Effector memory CD8-positive, alpha-beta T cell (primary cell): ENCODE measurements at regions not wholly inside any gene's neighbourhood (a gene's known extent, or its start where the extent isn't known, plus 50 kb on each side); places are given as distances from the start of the nearest gene placed in this dataset.
A peak's percentile ranks its signal among the peaks of the same experiment; 100 is the strongest.
"Not testable (repeated sequence)": the region's sequence is repeated elsewhere in the genome, so short reads cannot be mapped to it uniquely, and the experiment has no call there.

Source experiments
- ATAC-seq: fragments of 150-1000 bp; cut with Tn5 transposase; replicated peaks from 2 replicates; pipeline ENCODE4 v1.10.0; 2021; ENCODE audit warnings: mild to moderate bottlenecking, moderate library complexity
- DNase-seq, 3 experiments: peaks; one replicate each; pipeline ENCODE4 v3.0.0; 2021
- H3K27ac Mint-ChIP-seq, 2 donors: one replicate each; pipeline ENCODE4 v1.8.0; 2022; ENCODE audit warnings: mild to moderate bottlenecking in 2 of 2, mixed read lengths in 2 of 2, moderate library complexity in 2 of 2
- H3K27me3 Mint-ChIP-seq, 2 donors: one replicate each; pipeline ENCODE4 v1.8.0; 2022; ENCODE audit warnings: mixed read lengths in 2 of 2
- H3K36me3 Mint-ChIP-seq: one replicate; pipeline ENCODE4 v1.8.0; 2022; ENCODE audit warnings: mild to moderate bottlenecking, moderate library complexity, mixed read lengths; ENCODE audit not compliant: insufficient read depth
- H3K4me1 Mint-ChIP-seq, 2 donors: one replicate each; pipeline ENCODE4 v1.8.0; 2022; ENCODE audit warnings: low read depth in 2 of 2, mixed read lengths in 2 of 2
- H3K4me3 Mint-ChIP-seq, 2 donors: one replicate each; pipeline ENCODE4 v1.8.0; 2022; ENCODE audit warnings: mild to moderate bottlenecking in 2 of 2, mixed read lengths in 2 of 2, moderate library complexity in 2 of 2
- H3K9me3 Mint-ChIP-seq, 2 donors: one replicate each; pipeline ENCODE4 v1.8.0; 2022; ENCODE audit warnings: mixed read lengths in 2 of 2

- peak overlapping the region in 1 of 2 donors; percentile 4 for H3K27ac Mint-ChIP-seq
Measured at GRCh38 chr7:159305185-159305584, 160.5 kb upstream of the VIPR2 start.

GRCh38 chr7:159303510-159303909 is 158.8 kb upstream of the VIPR2 start:
- H3K36me3 Mint-ChIP-seq, H3K9me3 Mint-ChIP-seq, H3K4me3 Mint-ChIP-seq, H3K4me1 Mint-ChIP-seq, DNase-seq, ATAC-seq, H3K27ac Mint-ChIP-seq: not testable (repeated sequence)
- H3K27me3 Mint-ChIP-seq, result peaks cover 0 to 11% of the 10 kb centered on the region in 2 donors

More at GRCh38 chr7:159305185-159305584, 160.5 kb upstream of the VIPR2 start:
- not testable (repeated sequence) for H3K27me3 Mint-ChIP-seq, H3K4me1 Mint-ChIP-seq, H3K36me3 Mint-ChIP-seq, H3K9me3 Mint-ChIP-seq, DNase-seq, ATAC-seq, H3K4me3 Mint-ChIP-seq

GRCh38 chr7:159296093-159296681 is 151.5 kb upstream of the VIPR2 start:
- no peak overlapping the region for H3K4me3 Mint-ChIP-seq
- ATAC-seq, result no peak

GRCh38 chr7:159286487-159286886 is 141.8 kb upstream of the VIPR2 start:
- DNase-seq, H3K4me3 Mint-ChIP-seq, H3K36me3 Mint-ChIP-seq, ATAC-seq, H3K4me1 Mint-ChIP-seq, H3K27ac Mint-ChIP-seq: not testable (repeated sequence)
- peaks cover 19 to 26% of the 10 kb centered on the region in 2 donors for H3K27me3 Mint-ChIP-seq
- peaks cover 2 to 23% of the 10 kb centered on the region in 2 donors for H3K9me3 Mint-ChIP-seq

More at GRCh38 chr7:159296093-159296681, 151.5 kb upstream of the VIPR2 start:
- Mint-ChIP-seq H3K36me3 (no peaks in the 10 kb centered on the region), H3K4me1 (peaks cover 5 to 7% of the 10 kb centered on the region in 2 donors), H3K9me3 (peaks cover 0 to 11% of the 10 kb centered on the region in 2 donors), H3K27me3 (peaks cover 14 to 40% of the 10 kb centered on the region in 2 donors), H3K27ac (peak overlapping the region in 1 of 2 donors; percentile 16)
- DNase-seq, result no peak

- H3K9me3 Mint-ChIP-seq, result peaks cover 0 to 12% of the 10 kb centered on the region in 2 donors
- peaks cover 0 to 2% of the 10 kb centered on the region in 2 donors for H3K4me1 Mint-ChIP-seq
- no peak for DNase-seq
- peaks cover 29 to 39% of the 10 kb centered on the region in 2 donors for H3K27me3 Mint-ChIP-seq
- H3K36me3 Mint-ChIP-seq, result no peaks in the 10 kb centered on the region
- H3K27ac Mint-ChIP-seq, result no peak overlapping the region
- no peak for ATAC-seq
- H3K4me3 Mint-ChIP-seq, result no peak overlapping the region
Measured at GRCh38 chr7:159281573-159281972, 136.9 kb upstream of the VIPR2 start.

- Mint-ChIP-seq H3K27ac (no peak overlapping the region), H3K27me3 (peaks cover 25 to 27% of the 10 kb centered on the region in 2 donors), H3K9me3 (no peaks in the 10 kb centered on the region), H3K4me1 (peaks cover 0 to 2% of the 10 kb centered on the region in 2 donors), H3K36me3 (no peaks in the 10 kb centered on the region), H3K4me3 (no peak overlapping the region)
- DNase-seq (no peak), ATAC-seq (no peak)
Measured at GRCh38 chr7:159280008-159280407, 135.3 kb upstream of the VIPR2 start.

- DNase-seq (no peak), ATAC-seq (no peak)
- no peak overlapping the region for H3K27ac Mint-ChIP-seq
- peaks cover 6 to 26% of the 10 kb centered on the region in 2 donors for H3K9me3 Mint-ChIP-seq
- no peak overlapping the region for H3K4me3 Mint-ChIP-seq
- peaks cover 0 to 2% of the 10 kb centered on the region in 2 donors for H3K4me1 Mint-ChIP-seq
- H3K36me3 Mint-ChIP-seq, result no peaks in the 10 kb centered on the region
- H3K27me3 Mint-ChIP-seq, result peaks cover 10 to 11% of the 10 kb centered on the region in 2 donors
Measured at GRCh38 chr7:159272739-159273138, 128.1 kb upstream of the VIPR2 start.

- Mint-ChIP-seq H3K9me3 (peaks cover 6 to 26% of the 10 kb centered on the region in 2 donors), H3K4me1 (no peaks in the 10 kb centered on the region)
- no peak for ATAC-seq
Measured at GRCh38 chr7:159271781-159272180, 127.1 kb upstream of the VIPR2 start.

GRCh38 chr7:159269745-159270144 is 125.1 kb upstream of the VIPR2 start:
- H3K4me1 Mint-ChIP-seq, result no peaks in the 10 kb centered on the region
- DNase-seq, result no peak
- H3K4me3 Mint-ChIP-seq, result no peak overlapping the region
- no peak overlapping the region for H3K27ac Mint-ChIP-seq
- H3K36me3 Mint-ChIP-seq, result no peaks in the 10 kb centered on the region
- peaks cover 6 to 26% of the 10 kb centered on the region in 2 donors for H3K9me3 Mint-ChIP-seq
- no peak for ATAC-seq
- H3K27me3 Mint-ChIP-seq, result no peaks in the 10 kb centered on the region

More at GRCh38 chr7:159271781-159272180, 127.1 kb upstream of the VIPR2 start:
- no peak for DNase-seq
- no peak overlapping the region for H3K4me3 Mint-ChIP-seq
- H3K27me3 Mint-ChIP-seq, result peaks cover under 1 to 2% of the 10 kb centered on the region in 2 donors
- H3K27ac Mint-ChIP-seq, result no peak overlapping the region
- H3K36me3 Mint-ChIP-seq, result no peaks in the 10 kb centered on the region

- Mint-ChIP-seq H3K27me3 (peaks cover 0 to 4% of the 10 kb centered on the region in 2 donors), H3K4me1 (no peaks in the 10 kb centered on the region), H3K9me3 (peaks cover 9 to 20% of the 10 kb centered on the region in 2 donors), H3K36me3 (no peaks in the 10 kb centered on the region), H3K27ac (no peak overlapping the region), H3K4me3 (no peak overlapping the region)
- ATAC-seq (no peak), DNase-seq (no peak)
Measured at GRCh38 chr7:159263430-159263829, 118.8 kb upstream of the VIPR2 start.

GRCh38 chr7:159253657-159254056 is 109.0 kb upstream of the VIPR2 start:
- ATAC-seq (peak; percentile 93), DNase-seq (peak in 2 of 3 experiments; percentile 9 to 16)
- H3K4me1 Mint-ChIP-seq, result peaks cover 14 to 19% of the 10 kb centered on the region in 2 donors
- peak overlapping the region; percentile 19 to 89 for H3K27ac Mint-ChIP-seq
- no peaks in the 10 kb centered on the region for H3K9me3 Mint-ChIP-seq
- peak overlapping the region; percentile 13 to 23 for H3K4me3 Mint-ChIP-seq
- H3K27me3 Mint-ChIP-seq, result no peaks in the 10 kb centered on the region
- no peaks in the 10 kb centered on the region for H3K36me3 Mint-ChIP-seq

GRCh38 chr7:159250471-159250870 is 105.8 kb upstream of the VIPR2 start:
- peak overlapping the region in 1 of 2 donors; percentile 36 for H3K27ac Mint-ChIP-seq
- H3K4me3 Mint-ChIP-seq, result no peak overlapping the region
- H3K27me3 Mint-ChIP-seq, result no peaks in the 10 kb centered on the region
- no peak for DNase-seq
- H3K9me3 Mint-ChIP-seq, result no peaks in the 10 kb centered on the region
- no peak for ATAC-seq
- peaks cover 28 to 36% of the 10 kb centered on the region in 2 donors for H3K4me1 Mint-ChIP-seq
- no peaks in the 10 kb centered on the region for H3K36me3 Mint-ChIP-seq

GRCh38 chr7:159249671-159250070 is 105.0 kb upstream of the VIPR2 start:
- no peak for ATAC-seq
- H3K27ac Mint-ChIP-seq, result no peak overlapping the region

GRCh38 chr7:159247910-159248309 is 103.2 kb upstream of the VIPR2 start:
- no peak for DNase-seq
- Mint-ChIP-seq H3K4me3 (peak overlapping the region in 1 of 2 donors; percentile 37), H3K9me3 (no peaks in the 10 kb centered on the region)

More at GRCh38 chr7:159249671-159250070, 105.0 kb upstream of the VIPR2 start:
- Mint-ChIP-seq H3K4me3 (no peak overlapping the region), H3K4me1 (peaks cover 26 to 36% of the 10 kb centered on the region in 2 donors), H3K9me3 (no peaks in the 10 kb centered on the region), H3K36me3 (no peaks in the 10 kb centered on the region), H3K27me3 (no peaks in the 10 kb centered on the region)
- DNase-seq, result no peak

More at GRCh38 chr7:159247910-159248309, 103.2 kb upstream of the VIPR2 start:
- Mint-ChIP-seq H3K27ac (peak overlapping the region in 1 of 2 donors; percentile 81), H3K36me3 (no peaks in the 10 kb centered on the region), H3K27me3 (no peaks in the 10 kb centered on the region), H3K4me1 (peaks cover 12 to 22% of the 10 kb centered on the region in 2 donors)
- no peak for ATAC-seq
